PC-9 (cell line): ENCODE measurements at regions not wholly inside any gene's neighbourhood (a gene's known extent, or its start where the extent isn't known, plus 50 kb on each side); places are given as distances from the start of the nearest gene placed in this dataset.

ENCODE experiments used
- EZH2 ChIP-seq: fragments of 200-600 bp; sonication (generic); IDR thresholded peaks from 2 replicates; pipeline ENCODE4 v1.8.0; 2017; ENCODE audit warnings: antibody characterized with exemption, low read depth
- TF ChIP-seq, protein P1 (sequence below): fragments of 200-600 bp; sonication (generic); conservative IDR thresholded peaks from 2 replicates; pipeline ENCODE4 v1.6.1; 2017; ENCODE audit warnings: mixed run types, antibody characterized with exemption, mild to moderate bottlenecking, moderate library complexity

DNA sequence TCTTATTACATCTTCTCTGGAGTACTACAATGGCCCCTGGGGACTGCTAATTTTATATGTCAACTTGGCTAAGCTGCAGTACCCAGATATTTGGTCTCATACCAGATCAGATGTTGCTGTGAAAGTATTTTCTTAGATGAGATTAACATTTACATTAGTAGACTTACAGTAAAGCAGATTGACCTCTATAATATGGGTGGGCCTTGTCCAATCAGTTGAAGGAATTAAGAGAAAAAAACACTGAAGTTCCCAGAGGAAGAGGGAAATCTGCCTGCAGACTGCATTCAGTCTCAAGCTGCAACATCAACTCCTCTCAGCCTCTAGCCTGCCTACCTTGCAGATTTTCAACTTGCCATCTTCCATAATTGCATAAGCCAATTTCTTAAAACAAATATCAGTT, 430.1 kb downstream of the MED13L start:
- TF ChIP-seq, protein P1, sequence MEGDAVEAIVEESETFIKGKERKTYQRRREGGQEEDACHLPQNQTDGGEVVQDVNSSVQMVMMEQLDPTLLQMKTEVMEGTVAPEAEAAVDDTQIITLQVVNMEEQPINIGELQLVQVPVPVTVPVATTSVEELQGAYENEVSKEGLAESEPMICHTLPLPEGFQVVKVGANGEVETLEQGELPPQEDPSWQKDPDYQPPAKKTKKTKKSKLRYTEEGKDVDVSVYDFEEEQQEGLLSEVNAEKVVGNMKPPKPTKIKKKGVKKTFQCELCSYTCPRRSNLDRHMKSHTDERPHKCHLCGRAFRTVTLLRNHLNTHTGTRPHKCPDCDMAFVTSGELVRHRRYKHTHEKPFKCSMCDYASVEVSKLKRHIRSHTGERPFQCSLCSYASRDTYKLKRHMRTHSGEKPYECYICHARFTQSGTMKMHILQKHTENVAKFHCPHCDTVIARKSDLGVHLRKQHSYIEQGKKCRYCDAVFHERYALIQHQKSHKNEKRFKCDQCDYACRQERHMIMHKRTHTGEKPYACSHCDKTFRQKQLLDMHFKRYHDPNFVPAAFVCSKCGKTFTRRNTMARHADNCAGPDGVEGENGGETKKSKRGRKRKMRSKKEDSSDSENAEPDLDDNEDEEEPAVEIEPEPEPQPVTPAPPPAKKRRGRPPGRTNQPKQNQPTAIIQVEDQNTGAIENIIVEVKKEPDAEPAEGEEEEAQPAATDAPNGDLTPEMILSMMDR, result no peak
- TF ChIP-seq EZH2, result no peak
